Activated CD8-positive, alpha-beta memory T cell treated with anti-CD3 and anti-CD28 coated beads, Interleukin-2, amount 50 U/mL, for 4 hours (primary cell): ENCODE measurements at regions not wholly inside any gene's neighbourhood (a gene's known extent, or its start where the extent isn't known, plus 50 kb on each side); places are given as distances from the start of the nearest gene placed in this dataset.
"Not testable (repeated sequence)": the region's sequence is repeated elsewhere in the genome, so short reads cannot be mapped to it uniquely, and the experiment has no call there.

Experiments used
- DNase-seq: peaks from one replicate; pipeline ENCODE4 v3.0.0-alpha.2; 2020

DNA sequence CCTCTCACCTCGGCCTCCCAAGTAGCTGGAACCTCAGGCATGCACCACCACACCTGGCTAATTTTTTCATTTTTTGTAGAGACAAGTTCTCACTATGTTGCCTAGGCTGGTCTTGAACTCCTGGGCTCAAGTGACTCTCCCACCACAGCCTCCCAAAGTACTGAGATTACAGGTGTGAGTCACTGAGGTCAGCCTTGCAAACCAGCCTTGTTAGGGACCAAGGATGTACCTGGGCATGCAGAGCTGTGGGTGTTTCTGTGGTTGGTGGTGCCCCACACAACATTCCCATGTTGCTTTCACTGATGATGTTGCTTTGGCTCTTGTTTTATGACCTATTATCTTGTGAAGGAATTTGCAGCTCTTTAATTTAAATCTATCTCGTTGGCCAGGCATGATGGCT, 54.8 kb downstream of the OTUD1 start:
- no peak for DNase-seq

- DNase-seq = no peak
These were observed 57.9 kb downstream of the OTUD1 start for GRCh38 chr10:23496727-23497126.

GRCh38 chr10:23499372-23500132, 60.7 kb downstream of the OTUD1 start:
- no peak for DNase-seq

GRCh38 chr10:23505797-23506465, 67.1 kb downstream of the OTUD1 start:
- DNase-seq = no peak

GRCh38 chr10:23512355-23513058, 73.6 kb downstream of the OTUD1 start:
- no peak for DNase-seq

DNA sequence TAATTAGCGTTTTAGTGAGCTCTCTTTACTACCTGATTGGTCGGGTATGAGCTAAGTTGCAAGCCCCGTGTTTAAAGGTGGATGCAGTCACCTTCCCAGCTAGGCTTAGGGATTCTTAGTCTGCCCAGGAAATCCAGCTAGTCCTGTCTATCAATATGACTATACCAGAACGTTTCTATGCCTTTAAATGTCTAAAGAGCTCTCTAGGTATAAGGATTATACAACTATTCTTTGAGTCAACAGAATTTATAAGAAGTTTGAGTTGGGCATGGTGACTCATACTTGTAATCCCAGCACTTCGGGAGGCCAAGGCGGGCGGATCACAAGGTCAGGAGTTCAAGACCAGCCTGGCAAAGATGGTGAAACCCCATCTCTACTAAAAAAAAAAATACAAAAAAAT, 74.7 kb downstream of the OTUD1 start:
- not testable (repeated sequence) for DNase-seq

GRCh38 chr10:23514321-23514720, 75.4 kb downstream of the OTUD1 start:
- DNase-seq = no peak

- no peak for DNase-seq
These were observed 77.7 kb downstream of the OTUD1 start for GRCh38 chr10:23516530-23516929.

- DNase-seq = no peak
These were observed 78.3 kb downstream of the OTUD1 start for GRCh38 chr10:23517155-23517554.

DNA sequence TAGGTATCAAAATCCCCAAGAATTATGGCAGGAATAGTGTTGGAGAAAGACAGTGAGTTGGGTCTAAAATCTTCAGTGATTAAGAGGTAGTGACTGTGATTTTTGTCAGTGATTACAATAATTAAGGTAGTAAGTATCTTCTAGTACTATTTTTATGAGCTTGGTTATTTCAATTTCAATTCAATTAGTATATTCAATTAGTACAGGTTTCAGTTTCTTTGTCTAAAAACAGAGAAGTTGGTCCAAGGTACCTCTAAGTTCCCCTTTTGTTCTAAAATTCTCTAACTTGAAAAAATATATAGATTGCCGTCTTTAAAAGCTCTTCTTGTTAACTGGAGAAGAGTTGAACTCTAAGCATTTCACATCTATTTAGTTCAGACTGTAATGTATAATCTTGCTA, 82.9 kb downstream of the OTUD1 start:
- DNase-seq = no peak

GRCh38 chr10:23522345-23522744, 83.5 kb downstream of the OTUD1 start:
- no peak for DNase-seq

- DNase-seq = no peak
These were observed 84.4 kb downstream of the OTUD1 start for GRCh38 chr10:23523251-23523650.

- no peak for DNase-seq
These were observed 86.5 kb downstream of the OTUD1 start for GRCh38 chr10:23525406-23525805.

GRCh38 chr10:23528419-23528818, 89.5 kb downstream of the OTUD1 start:
- DNase-seq = no peak

GRCh38 chr10:23529625-23530024, 90.8 kb downstream of the OTUD1 start:
- no peak for DNase-seq

GRCh38 chr10:23530079-23530478, 91.2 kb downstream of the OTUD1 start:
- no peak for DNase-seq

DNA sequence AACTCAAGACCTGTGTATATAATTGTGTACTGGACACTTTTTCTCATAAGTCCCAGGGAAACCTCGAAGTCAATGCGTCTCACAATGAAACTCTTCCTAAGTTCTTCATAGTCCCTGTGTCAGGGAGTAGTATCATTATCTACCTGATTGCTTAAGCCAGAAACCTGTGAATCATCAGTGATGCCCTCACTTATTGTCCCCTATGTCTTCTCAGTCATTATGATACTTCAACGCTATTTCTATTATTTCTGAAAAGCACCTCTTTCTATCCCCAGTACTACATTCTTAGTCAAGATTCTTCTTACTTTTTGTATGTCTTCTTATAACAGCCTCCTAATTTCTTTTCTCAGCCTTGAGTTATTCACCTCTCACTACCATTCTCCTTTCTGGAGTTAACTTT, 94.3 kb downstream of the OTUD1 start:
- no peak for DNase-seq

DNA sequence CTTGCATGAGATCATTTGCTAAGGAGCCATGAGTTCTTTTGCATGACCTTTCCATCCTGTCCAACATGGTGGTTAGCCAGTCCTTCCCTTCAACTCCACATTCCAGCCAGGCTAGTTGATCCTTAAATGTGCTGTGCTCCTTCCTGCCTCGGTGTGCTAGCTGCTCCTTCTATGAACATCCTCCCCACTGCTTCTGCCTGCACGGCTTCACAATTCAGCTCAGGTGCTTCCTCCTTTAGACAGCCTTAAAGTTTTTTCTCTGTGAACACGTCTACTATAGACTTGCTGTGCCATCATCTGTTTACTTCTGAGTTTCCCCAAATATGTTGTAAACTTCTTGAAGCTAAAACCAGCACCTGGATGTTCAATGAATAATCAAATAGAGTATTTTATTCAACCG, 95.5 kb downstream of the OTUD1 start:
- DNase-seq = no peak

- DNase-seq = no peak
These were observed 95.9 kb downstream of the OTUD1 start for GRCh38 chr10:23534761-23535160.

- no peak for DNase-seq
These were observed 96.5 kb downstream of the OTUD1 start for GRCh38 chr10:23535381-23535780.

DNA sequence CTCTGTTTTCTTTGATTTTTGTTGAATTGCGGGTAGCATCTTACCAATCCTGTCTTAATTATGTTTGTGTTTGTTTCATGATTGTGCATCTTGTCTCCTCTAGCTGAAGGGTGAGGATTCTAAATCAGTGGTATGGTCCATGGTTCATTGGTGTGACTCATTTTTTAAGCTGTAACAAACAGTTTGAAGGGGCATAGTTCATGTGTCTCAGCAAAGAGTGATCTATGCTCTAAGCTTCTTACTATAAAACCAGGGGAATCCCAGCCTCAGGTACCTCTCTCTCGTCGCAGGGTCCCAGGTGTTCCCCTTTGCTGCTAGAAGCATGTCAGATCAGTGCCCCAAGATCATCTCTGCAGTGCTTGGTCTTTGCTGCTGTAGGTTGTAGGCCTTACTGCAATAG, 100.1 kb downstream of the OTUD1 start:
- no peak for DNase-seq

DNA sequence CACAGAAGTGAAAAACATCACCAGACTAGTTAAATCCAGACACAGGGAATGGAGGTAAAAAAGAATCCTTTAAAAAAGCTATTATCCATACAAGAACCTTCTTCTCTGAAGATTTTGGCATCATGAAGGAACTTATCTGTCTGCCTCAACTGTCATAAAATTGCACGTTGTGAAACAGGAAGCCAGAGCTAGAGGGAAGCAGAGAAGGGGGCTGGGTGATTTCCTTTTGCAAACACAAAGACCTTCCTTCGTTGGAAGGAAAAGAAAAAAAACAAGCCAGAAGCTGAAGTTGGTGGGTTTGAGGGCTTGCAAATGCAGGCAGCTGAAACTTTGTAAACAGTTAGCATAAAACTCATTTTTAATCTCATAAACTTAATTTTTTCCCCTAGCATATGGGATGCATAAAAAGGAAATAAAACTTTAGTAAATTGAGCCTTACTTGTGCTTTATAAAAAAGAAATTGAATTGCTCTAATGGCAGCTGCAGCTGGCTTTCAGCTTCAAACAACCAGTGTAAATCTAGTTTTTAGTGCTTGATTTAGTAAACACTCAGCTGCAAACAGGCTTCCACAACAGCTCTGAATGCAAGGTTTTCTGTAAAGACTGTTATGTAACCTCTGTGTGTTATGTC, 101.6 kb downstream of the OTUD1 start:
- DNase-seq = no peak

DNA sequence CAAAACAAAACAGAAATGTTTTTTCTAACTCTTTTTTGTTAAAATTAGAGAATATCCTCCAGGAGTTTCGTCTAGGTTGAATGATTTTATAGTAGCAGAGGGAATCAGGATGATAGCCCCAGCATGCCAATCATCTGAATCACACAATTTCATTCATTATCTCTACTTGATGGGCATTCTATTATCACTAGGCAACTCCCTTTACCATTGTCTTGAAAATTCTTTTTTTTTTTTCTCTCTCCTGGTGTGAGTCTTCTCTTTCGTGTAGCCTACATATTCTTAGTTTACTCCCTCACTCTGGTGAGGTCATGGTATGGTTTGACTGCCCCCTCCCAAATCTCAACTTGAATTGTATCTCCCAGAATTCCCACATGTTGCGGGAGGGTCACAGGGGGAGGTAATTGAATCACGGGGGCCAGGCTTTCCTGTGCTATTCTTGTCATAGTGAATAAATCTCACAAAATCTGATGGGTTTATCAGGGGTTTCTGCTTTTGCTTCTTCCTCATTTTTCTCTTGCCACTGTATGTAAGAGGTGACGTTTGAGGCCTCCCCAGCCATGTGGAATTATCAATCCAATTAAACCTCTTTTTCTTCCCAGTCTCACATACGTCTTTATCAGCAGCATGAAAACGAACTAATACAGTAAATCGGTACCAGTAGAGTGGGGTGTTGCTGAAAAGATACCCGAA, 105.0 kb downstream of the OTUD1 start:
- no peak for DNase-seq
